ENCODE measurements at regions not wholly inside any gene's neighbourhood (a gene's known extent, or its start where the extent isn't known, plus 50 kb on each side); places are given as distances from the start of the nearest gene placed in this dataset.

GRCh38 chr3:72446218-72447058, 401.8 kb downstream of the SHQ1 start, which contains the start of gene RYBP:
Gene RYBP, minus strand, starts transcription at chr3:72446621.
- H3K27ac ChIP-seq = peak within 1 kb of the TSS; percentile 59
- DNase-seq (ENCODE audit: low read depth, low spot score) = no peak

- H3K27ac ChIP-seq = peak overlapping the region; percentile 59
- DNase-seq (ENCODE audit: low read depth, low spot score) = no peak
Measured at GRCh38 chr3:72445827-72446217, 402.4 kb downstream of the SHQ1 start.

GRCh38 chr3:72444656-72445223, 403.5 kb downstream of the SHQ1 start:
- no peak for DNase-seq (ENCODE audit: low read depth, low spot score)
- no peak overlapping the region for H3K27ac ChIP-seq

DNA sequence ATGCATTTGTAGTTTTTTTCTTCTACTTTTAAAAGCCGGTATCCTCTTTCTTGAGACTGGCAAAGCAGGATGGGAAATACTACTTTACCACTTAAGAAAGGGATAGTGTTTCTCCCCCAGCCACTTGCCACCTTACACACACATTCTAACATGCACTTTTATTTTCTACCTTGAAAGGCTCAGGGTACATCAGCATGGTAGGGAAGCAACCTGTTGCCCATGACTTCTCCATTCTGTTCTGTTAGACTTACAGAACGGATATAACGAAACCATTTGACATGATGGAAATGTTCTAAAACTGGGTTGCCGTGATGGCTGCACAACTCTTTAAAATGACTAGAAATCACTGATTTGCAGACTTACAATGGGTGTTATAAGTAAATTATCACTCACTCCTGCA, 405.5 kb downstream of the SHQ1 start:
- DNase-seq (ENCODE audit: low read depth, low spot score) = no peak
- no peak overlapping the region for H3K27ac ChIP-seq

DNA sequence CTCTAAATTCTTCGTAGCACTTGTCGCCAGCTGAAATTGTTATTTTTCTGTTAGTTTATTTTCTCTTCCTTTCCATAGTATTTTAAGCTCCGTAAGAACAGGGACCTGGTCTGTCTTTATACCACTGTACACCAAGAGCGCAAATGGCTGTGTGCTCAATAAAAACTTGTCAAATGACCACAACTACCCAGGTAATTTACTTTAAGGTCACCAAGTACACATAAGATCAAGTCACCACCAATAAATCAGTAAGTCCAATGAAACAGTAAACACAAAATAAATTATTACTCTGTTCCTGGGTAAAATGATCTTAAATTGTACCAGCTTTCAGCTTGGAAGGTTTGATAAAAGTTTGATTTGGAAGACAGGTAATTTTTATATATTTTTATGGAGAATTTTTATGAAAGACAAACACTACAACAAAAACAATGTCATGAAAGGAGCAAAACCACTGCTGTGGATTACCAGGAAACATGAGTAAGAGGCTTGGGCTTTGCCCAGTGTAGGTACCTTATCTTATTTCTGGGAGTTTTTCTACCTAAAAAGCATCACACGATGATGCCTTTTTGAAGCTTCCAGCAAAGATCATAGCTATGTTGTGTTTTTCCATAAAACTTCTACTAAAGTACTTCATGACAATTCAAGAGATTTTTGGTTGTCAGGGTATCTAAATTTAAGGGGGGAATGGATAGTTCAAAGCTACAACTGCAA, 406.8 kb downstream of the SHQ1 start:
- no peak for DNase-seq (ENCODE audit: low read depth, low spot score)
- no peak overlapping the region for H3K27ac ChIP-seq

DNA sequence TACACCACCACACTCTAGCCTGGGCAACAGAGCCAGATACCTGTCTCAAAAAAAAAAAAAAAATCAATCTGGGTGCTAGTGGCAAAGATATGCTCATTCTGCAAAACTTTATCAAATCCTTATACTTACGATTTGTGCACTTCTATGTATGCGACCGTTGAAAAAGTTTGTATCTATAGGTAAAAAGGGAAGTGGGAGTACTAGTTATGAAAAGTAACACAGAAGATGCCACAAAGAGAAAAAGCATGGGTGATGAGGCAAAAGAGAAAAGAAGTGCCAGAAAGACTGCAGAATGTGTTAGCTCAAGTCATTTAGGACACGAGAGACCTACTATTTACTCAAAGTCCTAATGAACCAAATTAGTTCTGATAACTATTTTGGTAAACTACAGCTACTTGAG, 407.8 kb downstream of the SHQ1 start:
- DNase-seq (ENCODE audit: low read depth, low spot score) = no peak
- H3K27ac ChIP-seq = no peak overlapping the region

GRCh38 chr3:72439321-72440183, 408.7 kb downstream of the SHQ1 start:
- no peak for DNase-seq (ENCODE audit: low read depth, low spot score)
- H3K27ac ChIP-seq = no peak overlapping the region

DNA sequence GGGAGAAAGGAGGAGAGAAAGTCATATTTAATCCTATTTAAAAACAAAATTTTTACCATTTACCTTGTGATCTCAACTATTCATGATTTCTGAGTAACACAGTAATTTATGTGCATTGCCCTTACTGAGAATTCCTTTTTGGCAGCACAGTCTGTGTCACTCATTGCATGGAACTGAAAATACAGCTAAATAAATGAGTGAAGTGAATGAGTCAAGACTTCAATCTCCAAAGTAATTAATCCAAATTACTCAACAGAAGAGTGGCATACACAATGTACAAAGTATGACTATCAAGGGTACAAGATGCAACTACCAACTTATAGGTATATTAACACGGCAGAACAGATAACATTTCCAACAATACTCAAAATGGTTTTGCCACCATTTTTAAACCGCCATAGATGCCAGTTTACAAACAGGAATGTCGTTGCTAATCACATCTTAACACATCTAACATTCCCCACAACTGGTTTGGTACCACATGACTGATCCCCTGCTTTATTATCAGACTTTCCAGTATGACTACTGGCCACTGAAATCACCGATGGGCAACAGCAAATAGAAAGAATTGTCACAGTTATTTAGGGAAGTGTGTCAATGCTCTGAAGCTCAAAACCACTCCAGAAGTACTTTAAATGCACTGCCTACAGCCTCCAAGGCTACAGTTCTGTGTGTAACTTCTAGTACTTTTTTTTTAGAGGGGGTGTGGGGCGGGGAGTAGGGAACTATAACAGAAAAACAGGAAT, 410.4 kb downstream of the SHQ1 start:
- no peak overlapping the region for H3K27ac ChIP-seq
- DNase-seq (ENCODE audit: low read depth, low spot score) = no peak

- DNase-seq (ENCODE audit: low read depth, low spot score) = no peak
Measured at GRCh38 chr3:72436863-72437592, 411.2 kb downstream of the SHQ1 start.

DNA sequence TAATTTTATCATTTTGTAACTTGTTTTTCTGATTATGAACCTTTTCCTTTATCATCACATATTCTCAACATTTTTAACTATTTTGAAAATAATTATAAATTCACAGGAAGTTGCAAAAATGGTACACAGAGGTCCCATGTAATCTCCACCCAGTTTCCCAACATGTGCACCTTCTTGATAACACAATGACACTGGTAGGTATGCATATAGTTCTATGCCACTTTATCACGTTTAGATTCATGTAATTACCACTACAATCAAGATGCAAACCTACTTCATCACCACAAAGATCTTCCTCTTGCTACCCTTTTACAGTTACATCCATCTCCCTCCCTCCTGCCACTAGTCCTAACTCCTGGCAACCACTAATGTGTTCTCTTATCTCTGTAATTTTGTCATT, 413.9 kb downstream of the SHQ1 start:
- no peak overlapping the region for H3K27ac ChIP-seq
- no peak for DNase-seq (ENCODE audit: low read depth, low spot score)

More at GRCh38 chr3:72436863-72437592, 411.2 kb downstream of the SHQ1 start:
- H3K27ac ChIP-seq = no peak overlapping the region

DNA sequence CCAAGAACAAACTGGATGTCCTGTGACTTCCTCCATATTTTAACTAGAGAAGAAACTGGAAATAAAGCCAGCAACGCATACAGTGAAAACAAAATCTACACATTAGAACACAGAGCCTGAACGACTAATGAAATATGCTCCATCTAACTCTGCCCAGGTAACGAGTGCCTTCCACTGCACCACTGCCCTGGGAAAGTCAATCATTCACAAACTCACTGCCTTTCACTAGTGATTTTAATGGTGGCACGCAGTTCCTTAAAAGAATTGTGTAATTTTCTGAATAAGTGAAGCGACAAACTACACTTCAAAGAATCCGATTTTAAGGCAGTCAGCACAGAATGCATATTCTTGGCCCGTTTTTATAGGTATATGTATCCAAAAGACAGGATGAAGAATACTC, 416.0 kb downstream of the SHQ1 start:
- no peak for DNase-seq (ENCODE audit: low read depth, low spot score)
- H3K27ac ChIP-seq = no peak overlapping the region

- DNase-seq (ENCODE audit: low read depth, low spot score) = no peak
- H3K27ac ChIP-seq = no peak overlapping the region
Measured at GRCh38 chr3:72429589-72430353, 418.5 kb downstream of the SHQ1 start.

- DNase-seq (ENCODE audit: low read depth, low spot score) = no peak
- no peak overlapping the region for H3K27ac ChIP-seq
Measured at GRCh38 chr3:72428803-72429202, 419.4 kb downstream of the SHQ1 start.

- no peak overlapping the region for H3K27ac ChIP-seq
- no peak for DNase-seq (ENCODE audit: low read depth, low spot score)
Measured at GRCh38 chr3:72427624-72428023, 420.6 kb downstream of the SHQ1 start.

DNA sequence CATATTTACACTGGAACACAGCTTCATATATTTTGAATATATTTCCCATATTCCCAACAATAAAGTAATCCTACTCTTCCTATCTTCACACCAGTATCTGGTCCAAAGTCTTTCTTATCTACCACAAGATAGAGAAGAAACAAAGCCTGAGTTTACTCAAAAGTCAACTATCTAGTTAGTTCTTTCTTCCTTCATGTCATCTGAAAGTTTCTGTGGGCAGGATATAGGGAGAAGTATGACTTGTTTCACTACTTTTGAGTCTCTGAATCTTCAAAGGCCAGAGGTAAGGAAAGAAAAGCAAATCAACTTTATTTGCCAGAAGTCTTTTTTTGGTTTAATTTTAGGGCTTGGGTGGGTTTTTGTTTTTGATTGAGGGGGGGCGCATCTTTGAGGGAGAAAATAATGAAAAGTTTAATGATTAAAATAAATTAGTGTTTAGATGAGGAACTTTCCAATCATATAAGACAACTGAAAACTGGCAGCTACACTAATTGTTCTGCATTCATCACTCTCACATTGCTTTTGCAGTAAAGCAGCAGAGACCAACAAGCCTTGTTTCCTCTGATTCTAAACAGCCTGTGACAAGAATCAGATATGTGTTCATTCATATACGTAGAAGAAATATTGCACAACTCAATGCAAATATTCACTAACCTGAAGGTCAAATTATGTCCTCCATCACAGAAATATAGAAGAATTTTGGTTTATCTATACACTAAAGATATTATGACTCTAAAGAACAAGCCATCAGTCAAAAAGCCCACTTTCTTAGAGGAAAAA, 421.4 kb downstream of the SHQ1 start:
- no peak for DNase-seq (ENCODE audit: low read depth, low spot score)

DNA sequence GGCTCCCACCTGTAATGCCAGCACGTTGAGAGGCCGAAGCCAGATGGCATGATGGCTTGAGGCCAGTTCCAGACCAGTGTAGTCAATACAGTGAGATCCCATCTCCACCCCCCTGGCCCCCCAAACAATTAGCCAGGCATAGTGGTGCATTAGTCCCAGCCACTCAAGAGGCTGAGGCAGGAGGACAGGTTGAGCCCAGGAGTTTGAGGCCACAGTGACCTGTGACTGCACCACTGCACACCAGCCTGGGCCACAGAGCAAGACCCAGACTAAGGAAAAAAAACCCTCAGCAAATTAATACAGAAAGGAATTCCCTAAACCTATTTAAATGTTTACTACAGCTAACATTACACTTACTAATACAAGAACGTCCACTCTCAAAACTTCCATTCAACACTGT, 424.6 kb downstream of the SHQ1 start:
- DNase-seq (ENCODE audit: low read depth, low spot score) = no peak
- H3K27ac ChIP-seq = no peak overlapping the region

More for the DNA sequence above, 421.4 kb downstream of the SHQ1 start:
- no peak overlapping the region for H3K27ac ChIP-seq

DNA sequence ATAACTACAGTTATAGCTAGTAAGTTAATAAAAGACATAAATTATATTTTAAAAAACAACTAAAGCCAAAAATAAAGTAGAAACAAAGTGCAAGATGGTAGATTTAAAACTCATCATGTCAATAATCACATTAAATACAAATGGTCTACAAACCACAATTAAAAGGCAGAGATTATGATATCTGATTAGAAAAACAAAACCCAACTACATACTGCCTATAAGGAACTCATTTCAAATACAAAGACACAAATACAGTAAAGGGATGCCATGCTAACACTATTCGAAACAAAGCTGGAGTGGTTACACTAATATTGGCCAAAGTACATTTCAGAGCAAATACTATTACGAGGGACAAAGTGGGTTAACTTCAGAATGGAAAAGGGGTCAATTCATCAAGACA, 426.5 kb downstream of the SHQ1 start:
- H3K27ac ChIP-seq = no peak overlapping the region
- no peak for DNase-seq (ENCODE audit: low read depth, low spot score)

DNA sequence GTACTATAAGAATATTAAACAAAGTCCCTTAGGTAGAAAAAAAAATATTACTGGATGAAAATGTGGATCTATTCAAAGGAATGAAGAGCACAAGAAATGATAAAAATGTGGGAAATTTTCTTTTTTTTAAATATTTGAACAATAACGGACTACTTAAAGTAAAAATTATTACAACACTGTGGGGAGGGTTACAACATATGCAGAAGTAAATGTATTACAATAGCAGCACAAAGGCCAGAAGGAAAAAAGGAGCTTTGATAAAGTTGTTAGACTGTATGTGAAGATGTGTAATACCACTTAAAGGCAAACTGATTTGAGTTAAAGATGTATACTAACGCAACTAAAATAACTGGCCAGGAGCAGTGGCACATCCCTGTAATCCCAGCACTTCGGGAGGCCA, 427.1 kb downstream of the SHQ1 start:
- H3K27ac ChIP-seq = no peak overlapping the region
- DNase-seq (ENCODE audit: low read depth, low spot score) = no peak
